ENCODE measurements at regions not wholly inside any gene's neighbourhood (a gene's known extent, or its start where the extent isn't known, plus 50 kb on each side); places are given as distances from the start of the nearest gene placed in this dataset.
A peak's percentile ranks its signal among the peaks of the same experiment; 100 is the strongest.

- TF ChIP-seq POGZ (CRISPR knock-in tag; IDR thresholded peaks at IDR 0.05) (no peak), ZSCAN21 (CRISPR knock-in tag; IDR thresholded peaks at IDR 0.05; ENCODE audit: borderline replicate concordance) (no peak), KLF11 (CRISPR knock-in tag; IDR thresholded peaks at IDR 0.05) (no peak), SNAPC2 (CRISPR knock-in tag; IDR thresholded peaks at IDR 0.05) (no peak), MXD1 (CRISPR knock-in tag; IDR thresholded peaks at IDR 0.05) (no peak), ARID2 (CRISPR knock-in tag; IDR thresholded peaks at IDR 0.05; ENCODE audit: borderline replicate concordance) (no peak), ZNF746 (CRISPR knock-in tag; IDR thresholded peaks at IDR 0.05) (no peak), ZMYM3 (CRISPR knock-in tag; IDR thresholded peaks at IDR 0.05) (no peak), CTCF (CRISPR knock-in tag; IDR thresholded peaks at IDR 0.05) (peak; percentile 68), AGO1 (IDR thresholded peaks at IDR 0.05; ENCODE audit: low read depth, low read length, poor library complexity, severe bottlenecking) (no peak), HMG20A (CRISPR knock-in tag; IDR thresholded peaks at IDR 0.05; ENCODE audit: borderline replicate concordance) (no peak), ZNF790 (CRISPR knock-in tag; IDR thresholded peaks at IDR 0.05; ENCODE audit: borderline replicate concordance) (no peak), STAG1 (CRISPR knock-in tag; IDR thresholded peaks at IDR 0.05) (peak; percentile 80)
- TF ChIP-seq, protein P1, sequence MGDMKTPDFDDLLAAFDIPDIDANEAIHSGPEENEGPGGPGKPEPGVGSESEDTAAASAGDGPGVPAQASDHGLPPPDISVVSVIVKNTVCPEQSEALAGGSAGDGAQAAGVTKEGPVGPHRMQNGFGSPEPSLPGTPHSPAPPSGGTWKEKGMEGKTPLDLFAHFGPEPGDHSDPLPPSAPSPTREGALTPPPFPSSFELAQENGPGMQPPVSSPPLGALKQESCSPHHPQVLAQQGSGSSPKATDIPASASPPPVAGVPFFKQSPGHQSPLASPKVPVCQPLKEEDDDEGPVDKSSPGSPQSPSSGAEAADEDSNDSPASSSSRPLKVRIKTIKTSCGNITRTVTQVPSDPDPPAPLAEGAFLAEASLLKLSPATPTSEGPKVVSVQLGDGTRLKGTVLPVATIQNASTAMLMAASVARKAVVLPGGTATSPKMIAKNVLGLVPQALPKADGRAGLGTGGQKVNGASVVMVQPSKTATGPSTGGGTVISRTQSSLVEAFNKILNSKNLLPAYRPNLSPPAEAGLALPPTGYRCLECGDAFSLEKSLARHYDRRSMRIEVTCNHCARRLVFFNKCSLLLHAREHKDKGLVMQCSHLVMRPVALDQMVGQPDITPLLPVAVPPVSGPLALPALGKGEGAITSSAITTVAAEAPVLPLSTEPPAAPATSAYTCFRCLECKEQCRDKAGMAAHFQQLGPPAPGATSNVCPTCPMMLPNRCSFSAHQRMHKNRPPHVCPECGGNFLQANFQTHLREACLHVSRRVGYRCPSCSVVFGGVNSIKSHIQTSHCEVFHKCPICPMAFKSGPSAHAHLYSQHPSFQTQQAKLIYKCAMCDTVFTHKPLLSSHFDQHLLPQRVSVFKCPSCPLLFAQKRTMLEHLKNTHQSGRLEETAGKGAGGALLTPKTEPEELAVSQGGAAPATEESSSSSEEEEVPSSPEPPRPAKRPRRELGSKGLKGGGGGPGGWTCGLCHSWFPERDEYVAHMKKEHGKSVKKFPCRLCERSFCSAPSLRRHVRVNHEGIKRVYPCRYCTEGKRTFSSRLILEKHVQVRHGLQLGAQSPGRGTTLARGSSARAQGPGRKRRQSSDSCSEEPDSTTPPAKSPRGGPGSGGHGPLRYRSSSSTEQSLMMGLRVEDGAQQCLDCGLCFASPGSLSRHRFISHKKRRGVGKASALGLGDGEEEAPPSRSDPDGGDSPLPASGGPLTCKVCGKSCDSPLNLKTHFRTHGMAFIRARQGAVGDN (CRISPR knock-in tag; IDR thresholded peaks at IDR 0.05): no peak
- TF ChIP-seq, protein P2, sequence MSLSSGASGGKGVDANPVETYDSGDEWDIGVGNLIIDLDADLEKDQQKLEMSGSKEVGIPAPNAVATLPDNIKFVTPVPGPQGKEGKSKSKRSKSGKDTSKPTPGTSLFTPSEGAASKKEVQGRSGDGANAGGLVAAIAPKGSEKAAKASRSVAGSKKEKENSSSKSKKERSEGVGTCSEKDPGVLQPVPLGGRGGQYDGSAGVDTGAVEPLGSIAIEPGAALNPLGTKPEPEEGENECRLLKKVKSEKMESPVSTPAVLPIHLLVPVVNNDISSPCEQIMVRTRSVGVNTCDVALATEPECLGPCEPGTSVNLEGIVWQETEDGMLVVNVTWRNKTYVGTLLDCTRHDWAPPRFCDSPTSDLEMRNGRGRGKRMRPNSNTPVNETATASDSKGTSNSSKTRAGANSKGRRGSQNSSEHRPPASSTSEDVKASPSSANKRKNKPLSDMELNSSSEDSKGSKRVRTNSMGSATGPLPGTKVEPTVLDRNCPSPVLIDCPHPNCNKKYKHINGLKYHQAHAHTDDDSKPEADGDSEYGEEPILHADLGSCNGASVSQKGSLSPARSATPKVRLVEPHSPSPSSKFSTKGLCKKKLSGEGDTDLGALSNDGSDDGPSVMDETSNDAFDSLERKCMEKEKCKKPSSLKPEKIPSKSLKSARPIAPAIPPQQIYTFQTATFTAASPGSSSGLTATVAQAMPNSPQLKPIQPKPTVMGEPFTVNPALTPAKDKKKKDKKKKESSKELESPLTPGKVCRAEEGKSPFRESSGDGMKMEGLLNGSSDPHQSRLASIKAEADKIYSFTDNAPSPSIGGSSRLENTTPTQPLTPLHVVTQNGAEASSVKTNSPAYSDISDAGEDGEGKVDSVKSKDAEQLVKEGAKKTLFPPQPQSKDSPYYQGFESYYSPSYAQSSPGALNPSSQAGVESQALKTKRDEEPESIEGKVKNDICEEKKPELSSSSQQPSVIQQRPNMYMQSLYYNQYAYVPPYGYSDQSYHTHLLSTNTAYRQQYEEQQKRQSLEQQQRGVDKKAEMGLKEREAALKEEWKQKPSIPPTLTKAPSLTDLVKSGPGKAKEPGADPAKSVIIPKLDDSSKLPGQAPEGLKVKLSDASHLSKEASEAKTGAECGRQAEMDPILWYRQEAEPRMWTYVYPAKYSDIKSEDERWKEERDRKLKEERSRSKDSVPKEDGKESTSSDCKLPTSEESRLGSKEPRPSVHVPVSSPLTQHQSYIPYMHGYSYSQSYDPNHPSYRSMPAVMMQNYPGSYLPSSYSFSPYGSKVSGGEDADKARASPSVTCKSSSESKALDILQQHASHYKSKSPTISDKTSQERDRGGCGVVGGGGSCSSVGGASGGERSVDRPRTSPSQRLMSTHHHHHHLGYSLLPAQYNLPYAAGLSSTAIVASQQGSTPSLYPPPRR (CRISPR knock-in tag; IDR thresholded peaks at IDR 0.05; ENCODE audit: borderline replicate concordance): no peak
Measured at GRCh38 chr4:179307297-179308136, 1865.3 kb upstream of the AGA start (continued).

Data from HepG2 (cell line).